Nephron progenitor cell (in vitro differentiated cells): ENCODE measurements at regions not wholly inside any gene's neighbourhood (a gene's known extent, or its start where the extent isn't known, plus 50 kb on each side); places are given as distances from the start of the nearest gene placed in this dataset.

Experiments used
- DNase-seq: peaks from one replicate; pipeline ENCODE4 v3.0.0; 2021
- H3K27ac Mint-ChIP-seq: 2 replicates; pipeline ENCODE4 v1.8.0; 2021; ENCODE audit warnings: mild to moderate bottlenecking, moderate library complexity, mixed read lengths
- H3K27me3 Mint-ChIP-seq: 2 replicates; pipeline ENCODE4 v1.8.0; 2021; ENCODE audit warnings: mild to moderate bottlenecking, low read depth, mixed read lengths; ENCODE audit not compliant: poor library complexity
- H3K36me3 Mint-ChIP-seq: 2 replicates; pipeline ENCODE4 v1.8.0; 2021; ENCODE audit warnings: low read depth, mixed read lengths
- H3K4me1 Mint-ChIP-seq: 2 replicates; pipeline ENCODE4 v1.8.0; 2021; ENCODE audit warnings: mixed read lengths
- H3K4me3 Mint-ChIP-seq: 2 replicates; pipeline ENCODE4 v1.8.0; 2021; ENCODE audit warnings: mild to moderate bottlenecking, moderate library complexity, mixed read lengths
- H3K9me3 Mint-ChIP-seq: 2 replicates; pipeline ENCODE4 v1.8.0; 2021; ENCODE audit warnings: mild to moderate bottlenecking, moderate library complexity, mixed read lengths
- TF ChIP-seq, protein P1 (sequence below): fragments of 200-600 bp; sonication (generic); IDR thresholded peaks from 2 replicates; pipeline ENCODE4 v1.5.0; 2021; ENCODE audit warnings: antibody characterized with exemption

DNA sequence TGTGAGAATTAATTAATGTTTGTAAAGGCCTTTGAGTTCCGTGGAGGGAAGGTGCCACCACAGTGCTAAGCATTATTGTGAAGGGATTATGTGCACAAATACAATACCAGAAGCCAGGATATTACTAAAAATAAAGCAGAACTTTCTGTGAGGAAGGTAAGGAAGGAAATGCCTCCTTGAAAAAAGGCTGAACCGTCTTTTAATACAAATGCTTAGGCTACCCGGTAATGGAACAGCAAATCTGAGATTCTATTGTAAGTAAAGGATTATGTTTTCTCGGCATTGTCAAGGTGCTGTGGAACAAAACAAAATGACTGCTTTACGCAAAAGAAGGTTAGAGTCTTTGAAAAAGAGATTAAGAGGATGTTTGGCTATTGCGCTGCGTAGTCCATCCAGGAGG, 57.9 kb upstream of the SPRY1 start:
- H3K4me3 Mint-ChIP-seq = no peak overlapping the region
- peaks cover 33% of the 10 kb centered on the region for H3K9me3 Mint-ChIP-seq
- H3K27me3 Mint-ChIP-seq = peaks cover 2% of the 10 kb centered on the region
- TF ChIP-seq, protein P1, sequence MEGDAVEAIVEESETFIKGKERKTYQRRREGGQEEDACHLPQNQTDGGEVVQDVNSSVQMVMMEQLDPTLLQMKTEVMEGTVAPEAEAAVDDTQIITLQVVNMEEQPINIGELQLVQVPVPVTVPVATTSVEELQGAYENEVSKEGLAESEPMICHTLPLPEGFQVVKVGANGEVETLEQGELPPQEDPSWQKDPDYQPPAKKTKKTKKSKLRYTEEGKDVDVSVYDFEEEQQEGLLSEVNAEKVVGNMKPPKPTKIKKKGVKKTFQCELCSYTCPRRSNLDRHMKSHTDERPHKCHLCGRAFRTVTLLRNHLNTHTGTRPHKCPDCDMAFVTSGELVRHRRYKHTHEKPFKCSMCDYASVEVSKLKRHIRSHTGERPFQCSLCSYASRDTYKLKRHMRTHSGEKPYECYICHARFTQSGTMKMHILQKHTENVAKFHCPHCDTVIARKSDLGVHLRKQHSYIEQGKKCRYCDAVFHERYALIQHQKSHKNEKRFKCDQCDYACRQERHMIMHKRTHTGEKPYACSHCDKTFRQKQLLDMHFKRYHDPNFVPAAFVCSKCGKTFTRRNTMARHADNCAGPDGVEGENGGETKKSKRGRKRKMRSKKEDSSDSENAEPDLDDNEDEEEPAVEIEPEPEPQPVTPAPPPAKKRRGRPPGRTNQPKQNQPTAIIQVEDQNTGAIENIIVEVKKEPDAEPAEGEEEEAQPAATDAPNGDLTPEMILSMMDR = no peak
- peaks cover 28% of the 10 kb centered on the region for H3K4me1 Mint-ChIP-seq
- H3K27ac Mint-ChIP-seq = no peak overlapping the region
- H3K36me3 Mint-ChIP-seq = peaks cover 23% of the 10 kb centered on the region
- no peak for DNase-seq

DNA sequence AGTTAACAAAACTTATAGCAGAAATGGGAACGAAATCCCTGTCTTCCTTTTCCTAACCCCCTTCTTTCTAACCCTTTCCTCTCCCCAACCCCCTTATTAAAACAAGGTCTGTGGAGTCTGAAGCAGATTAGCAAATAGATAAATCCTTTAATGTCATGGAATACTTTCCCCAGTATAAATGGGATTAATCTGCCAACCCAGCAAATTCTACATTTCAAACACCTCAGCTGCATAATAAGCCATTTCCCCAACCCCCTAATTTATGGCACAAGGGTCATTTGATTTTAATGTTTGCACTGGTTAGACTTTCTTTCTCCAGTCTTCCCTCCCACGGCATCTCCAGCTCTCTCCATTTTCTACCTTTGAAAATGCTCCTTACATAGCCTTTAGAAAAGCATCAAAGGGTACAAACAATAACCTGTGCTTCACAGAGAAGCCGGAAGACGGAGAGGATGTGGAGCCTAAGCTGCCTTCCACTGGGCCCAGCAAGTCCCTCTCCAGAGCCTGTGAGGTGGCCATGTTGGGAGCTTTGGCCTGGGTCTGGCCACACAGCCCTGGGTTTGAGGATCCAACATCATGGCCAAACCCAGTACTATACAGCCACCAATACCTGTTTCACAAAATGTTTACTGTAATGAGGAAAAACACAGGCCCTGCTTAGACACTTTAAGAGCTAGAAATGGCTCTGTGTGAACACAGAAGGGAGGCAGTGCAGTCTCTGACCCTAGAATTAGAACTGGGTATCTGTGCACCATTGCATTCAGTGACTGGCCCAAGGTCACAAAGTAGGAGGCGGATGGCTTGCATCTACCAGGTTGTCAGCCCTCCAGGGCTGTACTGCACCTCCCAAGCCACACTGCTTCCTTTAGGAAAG, 56.9 kb upstream of the SPRY1 start:
- Mint-ChIP-seq H3K9me3 (peaks cover 23% of the 10 kb centered on the region), H3K27ac (peak overlapping the region; percentile 58), H3K4me3 (no peak overlapping the region), H3K4me1 (peaks cover 37% of the 10 kb centered on the region), H3K27me3 (peaks cover 2% of the 10 kb centered on the region), H3K36me3 (peaks cover 14% of the 10 kb centered on the region)
- DNase-seq = no peak
- TF ChIP-seq, protein P1 = no peak

DNA sequence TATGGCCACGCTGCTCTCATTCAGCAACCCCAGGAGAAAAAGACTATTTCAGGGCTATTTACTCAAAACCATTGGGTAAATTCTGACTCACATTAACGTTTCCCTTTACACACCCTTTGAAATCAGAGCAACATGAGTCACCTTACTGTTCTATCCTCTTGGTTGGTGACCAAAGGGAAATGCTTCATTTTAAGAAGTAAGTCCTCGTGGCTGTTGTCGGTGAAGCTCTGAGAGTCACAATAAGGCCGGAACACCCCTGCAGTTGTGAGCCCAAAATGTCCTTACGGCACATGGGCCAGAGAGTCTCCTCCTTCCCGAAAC, 56.3 kb upstream of the SPRY1 start:
- Mint-ChIP-seq H3K4me3 (no peak overlapping the region), H3K36me3 (peaks cover 10% of the 10 kb centered on the region), H3K9me3 (peaks cover 17% of the 10 kb centered on the region), H3K4me1 (peaks cover 43% of the 10 kb centered on the region), H3K27ac (peak overlapping the region; percentile 58), H3K27me3 (peaks cover 2% of the 10 kb centered on the region)
- no peak for DNase-seq
- TF ChIP-seq, protein P1 = no peak

DNA sequence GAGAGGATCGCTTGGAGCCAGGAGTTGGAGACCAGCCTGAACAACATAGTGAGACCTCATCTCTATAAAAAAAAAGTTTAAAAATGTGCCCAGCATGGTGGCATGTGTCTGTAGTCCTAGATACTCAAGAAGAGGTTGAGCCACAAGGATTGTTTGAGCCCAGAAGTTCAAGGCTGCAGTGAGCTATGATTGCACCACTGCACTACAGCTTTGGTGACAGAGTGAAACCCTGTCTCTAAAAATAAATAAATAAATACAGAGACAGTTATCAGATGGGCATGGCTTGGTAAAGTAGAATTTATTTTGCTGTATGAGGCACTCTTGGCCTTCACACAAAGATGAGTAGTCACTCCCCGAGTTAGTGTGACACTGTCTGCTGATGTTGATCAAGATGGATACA, 54.1 kb upstream of the SPRY1 start:
- Mint-ChIP-seq H3K4me3 (no peak overlapping the region), H3K27me3 (peaks cover 2% of the 10 kb centered on the region), H3K9me3 (peaks cover under 1% of the 10 kb centered on the region), H3K4me1 (peaks cover 64% of the 10 kb centered on the region), H3K27ac (no peak overlapping the region), H3K36me3 (peaks cover 2% of the 10 kb centered on the region)
- DNase-seq = no peak
- TF ChIP-seq, protein P1 = no peak

DNA sequence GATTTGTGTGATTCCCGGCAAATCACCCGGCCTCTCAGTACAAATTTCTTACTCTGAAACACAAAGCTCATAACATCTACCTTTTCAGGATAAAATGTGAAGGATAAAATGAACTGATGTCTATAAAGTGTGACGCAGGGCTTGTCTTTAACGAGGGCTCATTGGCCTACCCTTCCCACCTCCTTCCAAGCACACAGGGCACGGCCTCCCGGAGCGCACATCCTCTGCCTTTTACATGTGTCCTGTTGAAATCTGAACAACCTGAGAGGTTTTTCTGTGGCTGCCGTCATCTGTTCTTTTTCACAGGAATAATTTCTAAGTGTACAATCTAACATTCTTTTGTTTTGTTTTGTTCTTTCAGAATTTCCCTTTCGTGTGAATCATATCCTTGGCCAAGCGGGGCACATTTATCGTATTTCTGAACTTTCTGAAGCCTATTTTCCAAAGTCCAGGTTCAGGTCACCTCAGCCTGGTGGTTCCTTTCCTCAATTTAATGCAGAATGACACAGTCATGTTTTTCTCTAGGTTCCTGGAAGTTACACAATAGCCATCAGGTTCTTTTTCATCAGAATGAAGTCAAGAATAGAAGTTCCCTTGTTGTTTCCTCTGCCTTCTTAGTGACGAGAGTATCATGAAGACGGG, 53.1 kb upstream of the SPRY1 start:
- Mint-ChIP-seq H3K4me3 (no peak overlapping the region), H3K36me3 (no peaks in the 10 kb centered on the region), H3K27ac (peak overlapping the region; percentile 85), H3K9me3 (no peaks in the 10 kb centered on the region), H3K27me3 (peaks cover 2% of the 10 kb centered on the region), H3K4me1 (peaks cover 64% of the 10 kb centered on the region)
- no peak for DNase-seq
- TF ChIP-seq, protein P1 = no peak
